ENCODE measurements at regions not wholly inside any gene's neighbourhood (a gene's known extent, or its start where the extent isn't known, plus 50 kb on each side); places are given as distances from the start of the nearest gene placed in this dataset.
"Not testable (repeated sequence)": the region's sequence is repeated elsewhere in the genome, so short reads cannot be mapped to it uniquely, and the experiment has no call there.

DNA sequence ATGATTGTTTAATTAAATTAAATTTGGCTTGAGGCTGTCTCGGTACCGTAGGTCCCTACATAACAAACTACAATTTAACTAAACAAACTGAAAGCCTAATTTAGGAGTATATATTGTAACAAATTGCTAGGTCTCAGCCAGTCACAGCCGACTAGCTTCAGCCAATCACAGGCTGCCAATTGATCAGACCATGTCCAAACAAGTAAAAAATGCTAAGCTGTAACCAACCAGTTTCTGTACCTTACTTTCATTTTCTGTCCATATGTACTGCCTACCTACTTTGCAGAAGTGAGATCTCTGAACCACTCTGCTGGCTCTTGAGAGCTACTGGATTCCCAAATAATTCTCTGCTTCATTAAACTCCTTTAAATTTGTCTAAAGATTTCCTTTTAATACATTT, 648.0 kb upstream of the GJE1 start:
- DNase-seq = no peak

- peak; percentile 29 for DNase-seq
These were observed 649.1 kb upstream of the GJE1 start for GRCh38 chr6:141483598-141484061.

- DNase-seq = no peak
These were observed 649.7 kb upstream of the GJE1 start for GRCh38 chr6:141482796-141483597.

DNA sequence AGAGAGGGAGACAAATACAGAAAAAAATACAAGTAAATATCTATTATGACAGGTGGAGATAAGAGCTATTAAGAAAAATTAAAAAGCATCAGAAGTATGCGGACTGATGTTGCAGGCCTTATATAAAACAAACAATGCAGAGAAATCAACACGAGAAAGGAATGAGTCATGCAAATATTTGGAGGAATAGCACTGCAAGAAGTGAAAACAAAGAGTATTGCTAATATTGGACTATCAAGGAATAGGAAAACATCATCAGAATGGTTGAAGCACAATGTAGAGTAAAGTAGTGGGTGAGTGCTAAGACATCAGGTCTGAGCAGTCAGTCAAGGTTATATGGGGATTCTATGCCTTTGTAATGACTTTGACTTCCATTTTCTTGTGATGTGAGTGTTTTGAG, 657.5 kb upstream of the GJE1 start:
- no peak for DNase-seq

DNA sequence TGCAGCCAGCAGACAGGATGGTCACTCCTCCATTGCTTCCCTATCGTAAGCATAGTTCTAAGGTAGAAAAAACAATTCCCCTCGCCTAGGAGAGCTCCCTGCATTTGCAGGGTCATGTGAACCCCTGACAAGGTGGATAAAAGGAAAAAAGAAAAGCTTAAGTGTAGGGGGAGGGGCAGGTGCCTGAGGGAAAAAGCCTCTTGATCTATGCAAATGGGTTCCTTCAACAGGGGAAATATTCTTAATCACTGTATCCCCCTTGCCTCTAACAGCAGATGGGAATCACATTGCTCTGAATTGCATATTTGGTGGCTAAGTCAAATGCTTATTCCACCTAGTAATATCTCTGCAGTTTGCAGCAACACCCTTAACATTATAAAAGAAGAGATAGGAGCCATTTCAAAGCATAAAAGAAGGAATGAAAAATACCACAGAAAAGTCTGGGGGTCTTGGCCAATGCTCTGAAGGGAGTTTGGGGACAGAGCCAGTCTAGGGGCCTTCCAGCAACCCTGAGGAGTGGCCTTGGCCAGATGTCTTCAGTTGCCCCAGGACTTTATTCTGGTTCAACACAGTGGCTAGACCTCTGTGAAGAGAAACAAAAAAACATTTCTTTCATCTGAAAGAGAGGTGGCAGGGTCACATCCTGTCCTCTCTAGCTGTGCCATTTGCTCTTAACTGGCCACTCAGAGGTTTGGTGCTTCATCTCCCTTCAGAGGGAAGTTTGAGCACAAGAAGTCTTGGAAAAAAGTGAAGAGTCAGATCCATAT, 660.4 kb upstream of the GJE1 start:
- DNase-seq = no peak

GRCh38 chr6:141470810-141471209, 661.9 kb upstream of the GJE1 start:
- DNase-seq = no peak

- DNase-seq = no peak
These were observed 664.8 kb upstream of the GJE1 start for GRCh38 chr6:141467881-141468280.

- DNase-seq = no peak
These were observed 665.7 kb upstream of the GJE1 start for GRCh38 chr6:141467041-141467440.

DNA sequence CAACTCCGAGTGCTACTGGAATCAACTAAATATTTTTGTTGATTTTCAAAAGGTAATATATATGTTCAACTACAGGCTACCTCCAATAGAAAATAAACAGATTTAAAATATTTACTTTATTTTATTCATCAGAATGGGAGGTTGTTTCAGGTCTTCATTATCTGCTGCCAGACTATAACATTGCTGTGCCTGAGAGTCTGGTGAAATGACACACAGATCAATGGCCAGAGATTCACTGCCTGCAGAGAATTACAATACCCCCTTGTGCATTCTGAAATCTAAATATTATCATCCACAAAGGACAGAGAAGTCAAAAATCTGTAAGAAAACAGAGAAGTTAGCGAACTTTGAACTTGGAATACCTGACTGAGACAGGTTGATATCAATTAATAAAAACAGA, 667.8 kb upstream of the GJE1 start:
- no peak for DNase-seq

- DNase-seq = no peak
These were observed 668.2 kb upstream of the GJE1 start for GRCh38 chr6:141464490-141464889.

- DNase-seq = no peak
These were observed 669.3 kb upstream of the GJE1 start for GRCh38 chr6:141463237-141463977.

DNA sequence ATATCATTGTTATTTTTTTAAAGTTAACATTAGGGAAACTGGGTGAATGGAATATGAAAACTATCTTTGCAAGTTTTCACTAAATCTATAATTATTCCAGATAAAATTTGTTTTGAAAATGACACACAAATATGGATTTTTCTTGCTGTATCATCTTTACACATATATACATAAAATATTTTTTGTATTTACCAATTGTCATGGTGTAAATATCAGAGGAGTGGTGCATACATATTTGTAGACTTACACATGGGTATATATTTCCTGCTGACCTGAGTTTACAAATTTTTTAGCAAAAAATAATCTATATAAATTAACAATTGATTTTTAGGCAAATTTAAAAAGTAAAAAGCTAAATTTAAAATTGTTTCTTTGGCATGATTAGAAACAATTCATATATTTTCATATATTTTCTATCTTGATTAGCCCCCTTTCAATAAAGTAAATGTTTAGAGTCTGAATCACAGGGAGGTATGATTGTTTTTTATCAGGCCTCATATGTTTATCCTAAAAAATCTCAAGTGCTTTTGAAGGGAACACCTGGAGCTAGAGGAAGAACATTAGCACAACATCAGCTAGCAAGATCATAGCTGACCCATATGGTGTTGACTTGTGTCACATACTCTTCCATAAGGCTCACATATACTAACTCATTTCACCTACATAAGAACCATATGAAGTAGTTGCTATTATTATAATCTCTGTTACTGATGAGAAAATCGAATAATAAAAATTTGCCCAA, 671.8 kb upstream of the GJE1 start:
- DNase-seq = no peak

DNA sequence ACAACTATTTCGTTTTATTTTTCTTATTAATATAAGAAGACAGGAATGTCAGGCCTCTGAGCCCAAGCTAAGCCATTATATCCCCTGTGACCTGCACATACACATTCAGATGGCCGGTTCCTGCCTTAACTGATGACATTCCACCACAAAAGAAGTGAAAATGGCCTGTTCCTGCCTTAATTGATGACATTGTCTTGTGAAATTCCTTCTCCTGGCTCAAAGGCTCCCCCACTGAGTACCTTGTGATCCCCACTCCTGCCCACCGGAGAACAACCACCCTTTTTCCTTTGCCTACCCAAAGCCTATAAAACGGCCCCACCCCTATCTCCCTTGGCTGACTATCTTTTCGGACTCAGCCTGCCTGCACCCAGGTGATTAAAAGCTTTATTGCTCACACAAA, 672.5 kb upstream of the GJE1 start:
- DNase-seq = not testable (repeated sequence)

GRCh38 chr6:141457984-141458383, 674.7 kb upstream of the GJE1 start:
- not testable (repeated sequence) for DNase-seq

DNA sequence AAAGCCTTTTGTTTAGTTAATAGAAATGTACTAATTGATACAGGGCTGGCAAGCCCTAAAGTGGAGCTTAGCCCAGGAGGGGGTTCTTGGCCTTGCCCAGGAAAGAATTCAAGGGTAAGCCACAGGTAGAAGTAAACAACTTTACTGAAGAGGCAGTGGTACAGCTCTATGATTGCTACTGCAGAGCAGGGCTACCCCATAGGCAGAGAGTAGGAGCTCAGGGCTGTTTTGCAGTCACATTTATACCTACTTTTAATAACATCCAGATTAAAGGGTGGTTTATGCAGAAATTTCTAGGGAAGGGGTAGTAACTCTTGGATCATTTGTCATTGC, 680.4 kb upstream of the GJE1 start:
- DNase-seq = no peak

- no peak for DNase-seq
These were observed 681.0 kb upstream of the GJE1 start for GRCh38 chr6:141451511-141452353.

DNA sequence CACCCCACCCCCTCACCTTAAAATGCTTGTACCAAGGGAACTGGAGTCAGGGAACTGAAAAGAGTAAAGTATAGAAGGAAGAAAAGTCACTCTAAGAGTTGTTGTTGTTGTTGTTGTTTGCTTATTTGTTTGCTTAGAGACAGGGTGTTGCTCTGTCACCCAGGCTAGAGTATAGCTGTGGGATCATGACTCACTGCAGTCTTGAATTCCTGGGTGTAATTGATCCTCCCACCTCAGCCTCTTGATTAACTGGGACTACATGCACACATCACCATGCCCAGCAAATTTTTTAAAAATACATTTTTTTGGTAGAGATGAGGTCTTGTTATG, 681.6 kb upstream of the GJE1 start:
- DNase-seq = no peak

DNA sequence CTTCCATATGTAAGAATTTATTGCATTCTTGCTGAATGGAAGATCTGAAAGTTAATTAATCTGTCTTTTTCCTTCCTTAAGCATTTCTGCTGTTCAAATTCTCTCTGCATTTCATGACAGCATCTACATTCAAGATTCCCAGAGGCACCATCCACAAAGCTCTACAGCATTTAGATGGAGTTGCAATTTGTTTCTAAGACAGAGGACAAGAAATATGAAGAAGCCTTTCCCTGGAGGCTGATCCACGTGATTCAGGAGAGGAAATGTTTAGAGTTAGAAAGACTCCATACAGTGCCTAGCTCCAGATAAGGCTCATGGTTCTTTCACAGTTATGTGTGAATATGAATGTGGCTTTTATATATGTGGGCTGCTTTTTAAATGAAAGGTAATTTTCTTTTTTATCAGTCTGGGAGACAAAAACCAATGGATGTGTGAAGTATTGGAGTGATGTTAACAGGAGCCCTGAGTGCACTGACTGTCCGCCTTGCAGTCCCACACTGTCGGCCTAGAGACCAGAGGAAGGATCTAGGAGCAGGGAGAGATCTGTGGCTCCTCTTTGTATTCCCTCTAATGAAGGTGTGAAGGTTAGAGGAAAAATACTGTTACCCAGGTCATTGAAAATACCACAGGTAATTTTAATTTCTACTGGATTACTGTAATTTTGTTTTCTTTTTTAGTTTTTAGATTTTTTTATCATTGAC, 686.6 kb upstream of the GJE1 start:
- no peak for DNase-seq

DNA sequence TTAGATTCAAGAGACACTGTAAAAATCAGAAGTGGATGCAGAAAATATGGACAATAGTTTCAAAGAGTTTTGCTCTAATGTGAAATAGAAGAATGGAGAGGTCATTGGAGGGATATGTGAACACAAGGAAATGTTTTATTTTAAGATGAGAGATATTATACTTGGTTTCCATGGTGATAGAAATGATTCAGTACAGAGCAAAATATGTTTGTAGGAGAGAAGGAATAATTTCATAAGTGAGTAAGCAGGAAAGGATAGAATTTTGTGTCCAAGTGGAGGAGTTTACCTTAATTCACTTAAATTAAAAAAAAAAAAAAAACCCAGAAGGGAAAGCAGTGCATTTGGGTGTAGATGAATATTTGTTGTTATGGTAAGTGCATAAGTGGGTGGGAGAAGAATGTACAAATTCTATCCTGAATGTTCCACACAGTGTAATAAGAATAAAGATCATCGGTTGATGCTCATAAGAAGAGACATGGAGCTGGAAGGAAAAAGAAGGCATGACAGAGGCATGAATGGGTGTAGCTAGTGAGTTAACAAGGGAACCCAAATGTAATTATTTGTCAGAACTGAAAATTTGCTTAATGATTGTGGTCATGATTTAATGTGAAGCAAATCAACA, 688.9 kb upstream of the GJE1 start:
- no peak for DNase-seq

GRCh38 chr6:141443032-141443431, 689.7 kb upstream of the GJE1 start:
- DNase-seq = no peak

DNA sequence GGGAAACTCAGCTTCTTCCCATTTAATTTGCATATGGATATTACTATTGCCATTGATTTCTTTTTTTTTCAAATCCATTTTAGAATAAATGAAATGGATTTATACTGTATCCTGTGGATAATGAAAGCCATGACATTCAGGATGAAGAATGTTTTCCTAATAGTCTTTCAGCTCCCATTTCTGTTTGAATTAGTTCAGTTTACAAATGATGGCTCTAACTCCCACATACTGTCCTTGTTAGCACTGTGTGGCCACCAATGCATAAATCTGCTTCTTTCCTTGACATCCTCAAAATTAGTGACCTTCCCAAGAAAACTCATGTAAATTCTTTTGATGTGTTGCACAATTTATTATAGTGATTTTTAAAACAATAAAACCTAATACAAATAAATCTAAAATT, 693.2 kb upstream of the GJE1 start:
- DNase-seq = no peak

All from activated T-cell treated with anti-CD3 and anti-CD28 coated beads for 4 hours (primary cell).